GM12878 (cell line): ENCODE measurements at regions not wholly inside any gene's neighbourhood (a gene's known extent, or its start where the extent isn't known, plus 50 kb on each side); places are given as distances from the start of the nearest gene placed in this dataset.

Experiments
- ATAC-seq: fragments of 200-7000 bp; cut with Tn5 transposase; 3 replicates; pipeline ENCODE4 v1.9.1; 2020; ENCODE audit warnings: mild to moderate bottlenecking, moderate library complexity
- BruUV-seq: library from RNA; stranded (reverse); fragments of 400-500 nt; replicated peaks from 2 replicates; lab custom pipeline; 2021; lab: Mats Ljungman, UMichigan
- CTCF ChIA-PET: fragments of 300-600 bp; sonication (Branson Sonifier 250); formaldehyde crosslinking; extraction: SDS; loops from one replicate; lab custom pipeline; 2021; ENCODE audit warnings: inconsistent platforms; lab: Yijun Ruan, JAX
- POLR2A ChIA-PET: fragments of 350-600 bp; formaldehyde crosslinking; extraction: SDS; loops from one replicate; lab custom pipeline; 2021; ENCODE audit warnings: inconsistent platforms; lab: Charles Lee
- RAD21 ChIA-PET: fragments of 300-600 bp; sonication (Branson Sonifier 250); formaldehyde crosslinking; loops from one replicate; lab custom pipeline; 2023; ENCODE audit warnings: antibody characterized with exemption; ENCODE audit not compliant: unreplicated experiment; lab: Charles Lee
- SMC1A ChIA-PET: fragments of 300-600 bp; sonication (Branson Sonifier 250); formaldehyde crosslinking; loops from one replicate; lab custom pipeline; 2023; ENCODE audit not compliant: unreplicated experiment, uncharacterized antibody; lab: Charles Lee
- DNase-seq: peaks from one replicate; pipeline ENCODE4 v3.0.0-alpha.2; 2011; ENCODE audit warnings: low read depth, low spot score
- FAIRE-seq: peaks from 3 replicates; lab custom pipeline; 2011; peaks lifted over from hg19 to GRCh38; lab: Jason Lieb, UNC
- H2AFZ ChIP-seq: 2 replicates; pipeline ENCODE4 v1.6.0; 2011; ENCODE audit warnings: low read depth, low read length, control low read depth; ENCODE audit not compliant: control insufficient read depth
- H3K27ac ChIP-seq: 2 replicates; pipeline ENCODE4 v1.5.1; 2011; ENCODE audit warnings: control low read depth; ENCODE audit not compliant: control insufficient read depth, insufficient read depth
- H3K27me3 ChIP-seq, 2 experiments: replicated peaks in 1 of 2; 2 replicates each; pipeline versions ENCODE4 v1.6.0 to v1.6.1; 2011; ENCODE audit warnings: low read length in 1 of 2; ENCODE audit not compliant: control insufficient read depth in 2 of 2, insufficient read depth in 2 of 2
- H3K36me3 ChIP-seq, 2 experiments: 2 replicates each; pipeline ENCODE4 v1.5.1; 2011; ENCODE audit warnings: low read length in 1 of 2; ENCODE audit not compliant: control insufficient read depth in 2 of 2, insufficient read depth in 2 of 2
- H3K4me1 ChIP-seq: 2 replicates; pipeline ENCODE4 v1.6.1; 2011; ENCODE audit warnings: mild to moderate bottlenecking, low read length, moderate library complexity, mixed read lengths; ENCODE audit not compliant: control insufficient read depth, insufficient read depth
- H3K4me2 ChIP-seq: 2 replicates; pipeline ENCODE4 v1.6.0; 2011; ENCODE audit warnings: control low read depth; ENCODE audit not compliant: control insufficient read depth, insufficient read depth
- H3K4me3 ChIP-seq: fragments of 200-600 bp; sonication (generic); 2 replicates; pipeline ENCODE4 v1.5.1; 2016
- H3K79me2 ChIP-seq: 2 replicates; pipeline ENCODE4 v1.6.0; 2011; ENCODE audit warnings: low read length; ENCODE audit not compliant: control insufficient read depth, insufficient read depth
- H3K9ac ChIP-seq: 2 replicates; pipeline ENCODE4 v1.8.0; 2011; ENCODE audit warnings: low read length, control low read depth, mixed read lengths; ENCODE audit not compliant: control insufficient read depth, insufficient read depth
- H3K9me3 ChIP-seq: replicated peaks from 3 replicates; pipeline ENCODE4 v1.5.1; 2011; ENCODE audit warnings: mild to moderate bottlenecking, low read length; ENCODE audit not compliant: control insufficient read depth, insufficient read depth
- H4K20me1 ChIP-seq: 2 replicates; pipeline ENCODE4 v1.6.0; 2011; ENCODE audit not compliant: control insufficient read depth, insufficient read depth
- EGR1 ChIP-seq, 2 experiments: IDR thresholded peaks; 1 replicate in 1 of 2; 2 replicates in 1 of 2; pipeline ENCODE4 v1.6.1; 2011 to 2012; ENCODE audit warnings: low read depth in 2 of 2, low read length in 2 of 2, borderline replicate concordance in 1 of 2, mild to moderate bottlenecking in 1 of 2, moderate library complexity in 1 of 2
- GATAD2B ChIP-seq: fragments of 450-650 bp; conservative IDR thresholded peaks from 2 replicates; pipeline ENCODE4 v1.6.1; 2017; ENCODE audit warnings: low read depth, mild to moderate bottlenecking, moderate library complexity
- IRF3 ChIP-seq: fragments of 450-650 bp; IDR thresholded peaks from 2 replicates; pipeline ENCODE4 v1.6.1; 2014; ENCODE audit warnings: mild to moderate bottlenecking
- MLLT1 ChIP-seq: fragments of 450-650 bp; IDR thresholded peaks from 2 replicates; pipeline ENCODE4 v1.6.1; 2016; ENCODE audit warnings: mild to moderate bottlenecking
- PAX5 ChIP-seq: IDR thresholded peaks from 2 replicates; pipeline ENCODE4 v1.6.1; 2011; ENCODE audit warnings: low read depth, low read length, borderline replicate concordance
- ZBED1 ChIP-seq: IDR thresholded peaks from 2 replicates; pipeline ENCODE4 v1.6.1; 2016; ENCODE audit warnings: borderline replicate concordance
- ZBTB33 ChIP-seq: fragments of 450-650 bp; IDR thresholded peaks from 2 replicates; pipeline ENCODE4 v1.6.1; 2017; ENCODE audit warnings: mild to moderate bottlenecking
- ZBTB40 ChIP-seq: fragments of 450-650 bp; IDR thresholded peaks from 2 replicates; pipeline ENCODE4 v1.6.1; 2016; ENCODE audit warnings: mild to moderate bottlenecking, moderate library complexity, borderline replicate concordance
- ZNF207 ChIP-seq: fragments of 450-650 bp; IDR thresholded peaks from 2 replicates; pipeline ENCODE4 v1.6.1; 2014; ENCODE audit warnings: antibody characterized with exemption, mild to moderate bottlenecking, borderline replicate concordance
- WGBS: methylation state at CpG from one replicate; pipeline ENCODE4 v1.1.6; 2016; ENCODE audit warnings: low lambda C conversion rate; ENCODE audit not compliant: insufficient replicate concordance, insufficient coverage; ENCODE audit errors: missing lambda C conversion rate; 5-methylcytosine and 5-hydroxymethylcytosine counted together
- in situ Hi-C: fragments of 300-500 bp; cut with MboI; formaldehyde crosslinking; loops from 9 replicates; pipeline ENCODE4 v1.14.3; 2018; ENCODE audit warnings: mixed read lengths
- intact Hi-C: fragments of 100-400 bp; cut with micrococcal nuclease; formaldehyde crosslinking; loops from one replicate; pipeline ENCODE4 v1.14.2; 2022; ENCODE audit not compliant: unreplicated experiment

GRCh38 chr7:121531175-121532070 lies 135.3 kb upstream of the FAM3C start:
- Histone ChIP-seq H3K4me1 (peaks cover 17% of the 10 kb centered on the region; the same call in 1 of the 2 replicates), H4K20me1 (no peaks in the 10 kb centered on the region), H3K27me3 (no peaks in the 10 kb centered on the region), H3K9ac (no peak overlapping the region), H3K4me3 (no peak overlapping the region), H3K4me2 (peak overlapping the region; percentile 71), H3K79me2 (no peaks in the 10 kb centered on the region), H3K27ac (peak overlapping the region; percentile 72), H3K36me3 (no peaks in the 10 kb centered on the region), H2AFZ (peak overlapping the region; percentile 34), H3K9me3 (no peaks in the 10 kb centered on the region; the same call in 2 of the 3 replicates)
- DNase-seq (no peak), FAIRE-seq (peak; percentile 27), ATAC-seq (peak; percentile 4; the same call in 2 of the 3 replicates)
- ChIA-PET CTCF (interaction anchor here (0.6 to 3.4 kb wide), 20 partner anchors 11 to 463 kb away, joined by 3 to 34 read pairs (median 5); partner anchors contain the start of gene FAM3C), RAD21 (interaction anchor here (0.6 to 3.8 kb wide), 28 partner anchors 9 to 698 kb away, joined by 3 to 133 read pairs (median 6); partner anchors contain the start of gene FAM3C), SMC1A (interaction anchor here (0.6 to 3.8 kb wide), 28 partner anchors 9 to 689 kb away, joined by 3 to 66 read pairs (median 8); partner anchors contain the start of gene FAM3C), POLR2A (interaction anchor here (0.6 to 3.3 kb wide), 18 partner anchors 10 to 219 kb away, joined by 3 to 43 read pairs (median 6); partner anchors contain the start of gene FAM3C)
- intact Hi-C loops, result loop anchor here (2.0 to 10.0 kb wide), 6 partner anchors 31 to 677 kb away; partner anchors contain the start of genes ING3 and TSPAN12
- BruUV-seq, result TSS peak; percentile 64
- 72% methylated on average over 10 of the region's 10 CpGs for WGBS
- in situ Hi-C loops, result loop anchor here (25.0 kb wide), 1 partner anchor 569 kb away; the partner anchor contains the start of gene ING3
- peak; percentile 99 for TF ChIP-seq ZBTB33
- TF ChIP-seq PAX5, result no peak
- no peak for TF ChIP-seq GATAD2B
- TF ChIP-seq ZBTB40, result 0 out of 2 replicates have a peak, but pooled peaks have one; percentile 15
- no peak for TF ChIP-seq EGR1 (IDR thresholded peaks at IDR 0.05; ENCODE audit: borderline replicate concordance in 1 of 2, low read depth in 2 of 2, low read length in 2 of 2)
- TF ChIP-seq IRF3, result no peak
- TF ChIP-seq ZNF207, result no peak
- TF ChIP-seq MLLT1, result peak; percentile 79
- TF ChIP-seq ZBED1, result no peak
